ENCODE measurements at regions not wholly inside any gene's neighbourhood (a gene's known extent, or its start where the extent isn't known, plus 50 kb on each side); places are given as distances from the start of the nearest gene placed in this dataset.
"Not testable (repeated sequence)": the region's sequence is repeated elsewhere in the genome, so short reads cannot be mapped to it uniquely, and the experiment has no call there.

DNA sequence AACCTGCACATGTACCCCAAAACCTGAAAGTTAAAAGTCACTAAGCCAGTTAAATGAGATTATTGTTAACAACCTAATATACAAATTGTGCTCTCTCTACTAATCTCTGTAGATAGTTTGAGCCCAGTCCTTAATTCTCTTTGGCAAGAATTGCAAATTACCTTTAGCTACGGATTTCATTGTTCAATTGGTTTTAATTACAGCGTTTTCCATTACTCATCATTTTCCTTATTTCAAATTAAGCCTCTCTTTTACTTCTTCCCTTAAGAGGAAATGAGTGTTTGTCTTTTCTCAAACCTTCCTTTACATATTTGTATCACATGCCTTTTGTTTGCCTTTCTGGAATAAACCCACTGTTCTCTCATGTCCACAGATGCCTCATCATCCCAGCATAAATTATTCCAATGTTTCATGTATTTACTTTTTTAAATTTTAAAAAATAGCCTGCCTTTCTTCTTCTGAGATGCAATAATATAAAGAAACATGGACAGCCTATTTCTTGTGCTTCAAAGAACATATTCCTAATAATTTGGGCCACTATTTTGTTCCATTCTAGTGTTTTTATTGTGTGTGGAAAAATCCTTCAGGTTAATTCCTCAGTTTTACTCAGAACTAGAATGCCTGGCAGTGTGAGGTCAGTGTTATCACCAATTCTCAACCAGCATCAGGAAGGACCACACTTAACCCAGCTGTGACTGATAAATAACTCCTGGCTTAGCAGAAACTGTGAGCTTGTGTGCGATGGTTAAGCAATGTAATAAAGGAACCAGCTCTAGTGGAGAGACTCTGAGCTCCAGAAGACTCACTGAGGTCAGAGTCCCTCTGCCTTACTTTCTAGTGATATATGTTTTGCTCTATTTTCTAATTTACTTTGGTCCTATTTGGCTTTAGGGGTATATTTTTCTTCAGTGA lies 600.5 kb downstream of the LTN1 start:
- DNase-seq, result no peak

GRCh38 chr21:28387220-28387619 lies 605.5 kb downstream of the LTN1 start:
- no peak for DNase-seq

- DNase-seq, result no peak
Measured at GRCh38 chr21:28385845-28386244, 606.8 kb downstream of the LTN1 start.

DNA sequence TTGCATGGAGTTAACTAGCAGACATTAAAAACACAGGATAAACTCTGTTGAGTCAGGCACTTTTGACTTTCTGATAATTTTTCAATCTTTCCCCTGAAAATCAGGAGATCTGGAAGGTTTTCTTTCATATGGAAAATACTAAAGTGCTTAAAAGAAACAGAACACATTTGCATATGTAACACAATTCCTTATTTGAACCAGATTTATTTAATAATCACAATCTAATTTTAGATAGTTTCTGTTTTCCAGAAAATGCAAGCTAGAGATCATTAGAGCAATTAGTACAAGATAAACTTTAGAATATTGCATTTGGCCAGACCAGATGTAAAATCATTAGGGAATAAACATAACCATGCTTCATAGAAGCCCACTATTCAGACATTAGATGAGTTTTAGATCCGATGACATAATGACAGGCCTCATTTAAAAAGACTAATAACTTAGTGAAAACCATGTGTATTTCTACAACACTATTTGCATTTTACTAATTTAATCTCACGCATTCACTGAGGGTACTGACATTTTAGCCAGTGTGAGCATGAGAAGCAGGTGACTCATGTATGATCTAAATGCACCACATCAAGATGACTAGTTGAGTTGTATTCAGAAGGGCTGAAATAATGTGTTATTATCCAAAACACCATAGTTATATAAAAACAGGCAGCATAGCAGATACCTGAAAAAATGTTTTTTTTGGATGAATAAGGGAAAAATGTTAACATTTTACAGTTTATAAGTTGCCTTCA lies 611.5 kb downstream of the LTN1 start:
- DNase-seq, result not testable (repeated sequence)

- DNase-seq, result no peak
Measured at GRCh38 chr21:28380241-28380640, 612.4 kb downstream of the LTN1 start.

DNA sequence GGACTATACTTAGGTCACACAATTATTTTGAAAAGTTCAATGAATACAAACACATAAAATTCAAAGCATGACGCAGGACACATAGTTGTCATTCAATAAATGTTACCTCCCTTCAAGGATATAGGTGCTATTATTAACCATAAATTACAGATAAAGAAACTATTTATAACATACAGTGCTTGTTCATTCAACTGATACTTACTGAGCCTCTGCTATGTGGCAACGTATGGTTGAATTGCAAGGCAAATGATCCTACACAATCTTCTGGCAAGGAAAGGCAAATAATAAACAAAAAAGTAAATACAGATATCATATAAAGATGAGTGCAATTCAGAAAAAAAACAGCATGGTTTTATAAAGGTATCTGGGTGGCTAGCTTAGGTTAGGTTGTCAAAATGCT lies 614.7 kb downstream of the LTN1 start:
- no peak for DNase-seq

GRCh38 chr21:28375708-28376385 lies 616.8 kb downstream of the LTN1 start:
- DNase-seq, result no peak

DNA sequence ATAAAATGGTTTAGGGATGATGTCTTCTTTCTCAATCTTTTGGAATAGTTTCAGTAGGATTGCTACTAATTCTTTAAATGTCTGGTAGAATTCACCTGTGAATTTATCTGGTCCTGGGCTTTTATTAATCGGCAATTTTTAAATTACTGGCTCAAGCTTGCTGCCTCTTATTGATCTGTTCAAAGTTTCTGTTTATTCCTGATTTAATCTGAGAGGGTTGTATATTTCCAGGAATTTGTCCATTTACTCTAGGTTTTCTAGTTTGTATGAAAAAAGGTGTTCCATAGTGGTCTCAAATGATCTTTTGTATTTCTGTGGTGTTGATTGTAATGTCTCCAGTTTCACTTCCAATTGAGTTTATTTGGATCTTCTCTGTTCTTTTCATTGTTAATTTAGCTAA lies 617.8 kb downstream of the LTN1 start:
- no peak for DNase-seq

GRCh38 chr21:28371713-28372112 lies 621.0 kb downstream of the LTN1 start:
- no peak for DNase-seq

DNA sequence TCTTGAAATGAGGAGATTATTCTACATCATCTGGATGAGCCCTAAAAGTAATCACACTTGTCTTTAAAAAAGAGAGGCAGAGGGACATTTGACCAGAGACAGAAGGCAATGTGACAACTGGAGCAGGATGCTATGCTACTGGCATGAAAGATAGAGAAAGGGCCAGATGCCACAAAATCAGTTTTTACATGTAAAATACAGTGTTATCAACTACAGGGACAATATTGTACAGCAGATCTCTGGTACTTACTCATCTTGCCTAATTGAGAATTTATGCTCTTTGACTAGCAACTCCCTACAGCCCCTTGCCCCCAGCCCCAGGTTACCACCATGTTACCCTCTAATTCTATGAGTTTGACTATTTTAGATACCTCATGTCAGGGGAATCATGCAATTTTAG lies 633.4 kb downstream of the LTN1 start:
- no peak for DNase-seq

DNA sequence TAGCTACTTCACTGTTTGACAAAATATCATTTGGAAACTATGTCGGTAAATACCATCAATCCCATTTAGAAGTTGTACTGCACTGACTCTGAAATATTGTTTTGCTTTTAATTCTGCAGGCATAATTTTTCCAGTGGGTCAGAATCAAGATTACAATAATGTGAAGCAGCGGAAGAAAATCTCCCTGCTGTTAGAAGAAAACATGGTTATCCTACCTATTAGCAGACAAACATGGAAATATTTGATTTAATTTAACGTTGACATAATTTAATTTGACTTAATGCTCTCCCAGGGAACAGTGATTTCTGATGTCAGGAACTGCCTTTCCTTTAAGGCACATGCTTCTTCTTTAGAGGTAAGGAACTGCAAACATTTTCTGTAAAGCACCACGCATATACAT lies 634.0 kb downstream of the LTN1 start:
- DNase-seq, result no peak

DNA sequence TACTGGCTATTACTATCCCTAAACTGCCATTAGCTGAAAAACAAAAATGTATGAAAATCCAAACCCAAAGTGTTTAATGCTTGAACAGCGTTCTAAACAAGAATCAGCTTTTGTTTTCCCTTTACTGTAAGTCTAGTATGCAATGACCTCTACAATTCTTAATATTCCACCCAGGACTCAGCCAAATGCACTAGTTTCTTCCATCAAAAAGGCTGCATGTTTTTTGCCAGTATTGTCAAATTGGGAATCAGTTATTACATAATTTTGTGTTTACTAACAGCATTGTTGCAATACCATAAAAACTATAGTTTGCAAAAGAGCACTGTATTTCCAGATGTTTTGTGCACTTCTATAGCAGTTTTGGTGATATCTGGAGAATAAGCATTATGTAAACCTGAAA lies 634.5 kb downstream of the LTN1 start:
- no peak for DNase-seq

GRCh38 chr21:28357743-28358142 lies 634.9 kb downstream of the LTN1 start:
- DNase-seq, result no peak

DNA sequence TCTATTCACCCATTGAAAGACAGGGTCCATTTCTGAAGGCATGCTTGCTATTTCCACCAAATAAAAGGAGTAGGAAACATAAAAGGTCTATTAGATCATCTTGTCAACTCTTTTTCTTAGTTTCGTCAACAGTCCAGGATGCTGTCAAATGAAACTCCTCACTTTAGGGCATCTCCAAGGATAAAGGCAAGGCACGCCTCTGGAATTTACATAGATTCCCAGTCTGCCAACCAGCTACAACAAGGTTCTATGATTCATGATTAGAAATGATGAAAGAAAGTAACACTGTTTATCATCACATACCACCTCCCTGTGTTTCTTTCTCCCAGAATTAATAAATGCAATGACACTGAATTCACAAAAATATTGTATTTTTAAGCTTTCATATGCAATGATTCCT lies 636.3 kb downstream of the LTN1 start:
- no peak for DNase-seq

DNA sequence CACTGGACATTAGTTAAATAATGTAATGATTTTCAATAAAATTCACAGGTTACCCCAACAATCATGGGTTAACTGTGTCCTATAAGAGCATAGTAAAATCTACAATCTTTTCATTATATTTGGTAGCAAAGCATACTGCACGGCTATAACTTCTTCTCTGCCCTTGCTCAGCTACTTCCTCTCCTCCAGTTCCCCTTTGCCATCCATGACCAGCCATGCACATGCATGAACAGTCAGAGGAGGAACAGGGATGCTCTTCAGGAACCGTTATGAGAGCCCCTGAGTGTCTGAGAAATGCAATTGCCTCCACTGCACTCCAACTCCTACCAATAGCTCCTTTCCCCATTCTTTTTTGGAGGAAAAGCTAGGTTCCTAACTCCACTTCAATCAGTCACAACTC lies 646.7 kb downstream of the LTN1 start:
- DNase-seq, result no peak

DNA sequence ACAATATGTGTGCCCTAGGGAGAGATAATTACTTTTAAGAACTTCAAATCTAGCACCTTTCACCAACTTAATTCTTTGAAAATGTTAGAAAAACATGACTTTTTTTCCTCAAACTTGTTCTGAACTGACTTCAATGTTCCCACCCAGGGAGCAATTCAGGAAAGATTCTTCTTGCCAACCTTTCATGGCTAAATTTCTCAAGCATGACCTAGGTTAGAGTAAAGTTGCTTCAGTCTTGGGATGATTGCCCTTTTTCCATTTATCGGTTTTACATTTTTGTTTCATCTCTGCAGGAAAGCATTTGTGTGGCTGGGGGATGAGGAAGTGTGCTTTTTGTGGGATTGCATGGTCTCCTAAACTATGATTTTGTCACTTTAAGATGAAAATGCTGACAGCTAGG lies 647.7 kb downstream of the LTN1 start:
- DNase-seq, result no peak

- DNase-seq, result no peak
Measured at GRCh38 chr21:28342212-28342810, 650.4 kb downstream of the LTN1 start.

DNA sequence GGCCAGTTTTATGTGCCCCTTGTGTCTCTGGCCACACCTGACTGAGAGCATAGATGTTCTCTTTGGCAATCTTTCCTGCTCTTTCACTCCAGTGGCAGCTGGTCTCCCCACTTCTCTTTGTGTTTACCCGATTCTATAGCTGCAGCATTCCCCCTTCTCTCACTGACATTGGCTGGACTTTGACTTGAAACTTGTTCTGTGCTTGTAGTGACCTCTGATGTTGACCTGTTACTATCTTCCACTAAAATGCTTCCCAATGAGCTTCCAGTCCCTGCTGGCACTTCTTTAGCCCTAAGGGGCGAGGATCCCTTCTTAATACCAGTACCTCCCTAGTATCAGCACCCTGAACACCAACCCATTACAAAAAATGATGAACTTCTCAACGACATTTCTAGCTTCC lies 653.3 kb downstream of the LTN1 start:
- no peak for DNase-seq

GRCh38 chr21:28338701-28339305 lies 653.9 kb downstream of the LTN1 start:
- DNase-seq, result no peak

- DNase-seq, result no peak
Measured at GRCh38 chr21:28337315-28337714, 655.4 kb downstream of the LTN1 start.

DNA sequence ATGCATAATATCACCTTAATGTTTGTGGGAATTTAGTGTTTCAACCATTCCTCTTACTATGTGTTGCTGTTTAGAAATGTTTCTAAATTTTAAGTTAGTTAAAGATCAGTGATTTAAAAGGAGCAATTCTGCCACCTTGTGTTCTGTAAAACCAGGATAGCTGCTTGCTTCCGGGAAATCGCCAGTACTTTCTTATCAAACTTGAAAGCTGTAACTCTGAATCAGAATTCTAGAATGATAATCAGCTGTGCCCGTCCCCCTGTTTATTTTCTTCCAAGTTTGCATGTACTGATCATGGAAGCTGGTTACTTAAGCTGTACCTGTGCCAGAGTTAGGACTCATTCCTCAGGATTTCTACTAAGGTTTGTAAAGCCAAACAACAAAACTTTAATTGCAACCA lies 656.4 kb downstream of the LTN1 start:
- DNase-seq, result no peak

DNA sequence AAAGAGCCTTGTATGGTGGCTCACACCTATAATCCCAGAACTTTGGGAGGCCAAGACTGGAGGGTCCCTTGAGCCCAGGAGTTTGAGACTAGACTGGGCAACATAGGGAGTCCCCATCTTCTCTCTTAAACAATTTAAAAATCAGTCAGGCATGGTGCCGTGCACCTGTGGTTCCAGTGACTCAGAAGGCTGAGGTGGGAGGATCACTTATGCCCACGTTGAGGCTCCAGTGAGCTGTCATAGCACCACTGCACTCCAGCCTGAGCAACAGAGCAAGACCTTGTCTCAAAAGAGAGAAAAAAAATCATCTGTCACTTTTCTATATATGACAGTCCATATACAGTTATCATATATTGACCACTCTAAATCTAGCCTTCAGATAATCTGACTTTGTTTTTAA lies 658.3 kb downstream of the LTN1 start:
- DNase-seq, result no peak

GRCh38 chr21:28333578-28334075 lies 659.0 kb downstream of the LTN1 start:
- no peak for DNase-seq

Data from NCI-H1105 (cell line).